ENCODE measurements at regions not wholly inside any gene's neighbourhood (a gene's known extent, or its start where the extent isn't known, plus 50 kb on each side); places are given as distances from the start of the nearest gene placed in this dataset.

GRCh38 chr10:9357471-9357870, 1303.0 kb downstream of the GATA3 start:
- TF ChIP-seq ZNF274 (IDR thresholded peaks at IDR 0.05; ENCODE audit: insufficient read depth, insufficient read length), result no peak
- no peak for TF ChIP-seq MYC (IDR thresholded peaks at IDR 0.05; ENCODE audit: insufficient read depth, insufficient read length, insufficient replicate concordance, low read length, severe bottlenecking)
- TF ChIP-seq, protein P1, sequence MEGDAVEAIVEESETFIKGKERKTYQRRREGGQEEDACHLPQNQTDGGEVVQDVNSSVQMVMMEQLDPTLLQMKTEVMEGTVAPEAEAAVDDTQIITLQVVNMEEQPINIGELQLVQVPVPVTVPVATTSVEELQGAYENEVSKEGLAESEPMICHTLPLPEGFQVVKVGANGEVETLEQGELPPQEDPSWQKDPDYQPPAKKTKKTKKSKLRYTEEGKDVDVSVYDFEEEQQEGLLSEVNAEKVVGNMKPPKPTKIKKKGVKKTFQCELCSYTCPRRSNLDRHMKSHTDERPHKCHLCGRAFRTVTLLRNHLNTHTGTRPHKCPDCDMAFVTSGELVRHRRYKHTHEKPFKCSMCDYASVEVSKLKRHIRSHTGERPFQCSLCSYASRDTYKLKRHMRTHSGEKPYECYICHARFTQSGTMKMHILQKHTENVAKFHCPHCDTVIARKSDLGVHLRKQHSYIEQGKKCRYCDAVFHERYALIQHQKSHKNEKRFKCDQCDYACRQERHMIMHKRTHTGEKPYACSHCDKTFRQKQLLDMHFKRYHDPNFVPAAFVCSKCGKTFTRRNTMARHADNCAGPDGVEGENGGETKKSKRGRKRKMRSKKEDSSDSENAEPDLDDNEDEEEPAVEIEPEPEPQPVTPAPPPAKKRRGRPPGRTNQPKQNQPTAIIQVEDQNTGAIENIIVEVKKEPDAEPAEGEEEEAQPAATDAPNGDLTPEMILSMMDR (IDR thresholded peaks at IDR 0.05 in 2 of 3, conservative IDR thresholded peaks at IDR 0.05 in 1 of 3; ENCODE audit: control insufficient read depth in 2 of 3, extremely low read depth in 1 of 3, insufficient read depth in 1 of 3, low read depth in 3 of 3, low read length in 3 of 3), result no peak
- TF ChIP-seq EZH2 (IDR thresholded peaks at IDR 0.05; ENCODE audit: borderline replicate concordance, control insufficient read depth, low read depth, low read length), result no peak
- TF ChIP-seq PRDM15 (CRISPR knock-in tag; IDR thresholded peaks at IDR 0.05), result no peak
- TF ChIP-seq HDAC2 (IDR thresholded peaks at IDR 0.05), result no peak
- TF ChIP-seq TAF1 (IDR thresholded peaks at IDR 0.05; ENCODE audit: borderline replicate concordance, low read depth, low read length), result no peak
- TF ChIP-seq, protein P2, sequence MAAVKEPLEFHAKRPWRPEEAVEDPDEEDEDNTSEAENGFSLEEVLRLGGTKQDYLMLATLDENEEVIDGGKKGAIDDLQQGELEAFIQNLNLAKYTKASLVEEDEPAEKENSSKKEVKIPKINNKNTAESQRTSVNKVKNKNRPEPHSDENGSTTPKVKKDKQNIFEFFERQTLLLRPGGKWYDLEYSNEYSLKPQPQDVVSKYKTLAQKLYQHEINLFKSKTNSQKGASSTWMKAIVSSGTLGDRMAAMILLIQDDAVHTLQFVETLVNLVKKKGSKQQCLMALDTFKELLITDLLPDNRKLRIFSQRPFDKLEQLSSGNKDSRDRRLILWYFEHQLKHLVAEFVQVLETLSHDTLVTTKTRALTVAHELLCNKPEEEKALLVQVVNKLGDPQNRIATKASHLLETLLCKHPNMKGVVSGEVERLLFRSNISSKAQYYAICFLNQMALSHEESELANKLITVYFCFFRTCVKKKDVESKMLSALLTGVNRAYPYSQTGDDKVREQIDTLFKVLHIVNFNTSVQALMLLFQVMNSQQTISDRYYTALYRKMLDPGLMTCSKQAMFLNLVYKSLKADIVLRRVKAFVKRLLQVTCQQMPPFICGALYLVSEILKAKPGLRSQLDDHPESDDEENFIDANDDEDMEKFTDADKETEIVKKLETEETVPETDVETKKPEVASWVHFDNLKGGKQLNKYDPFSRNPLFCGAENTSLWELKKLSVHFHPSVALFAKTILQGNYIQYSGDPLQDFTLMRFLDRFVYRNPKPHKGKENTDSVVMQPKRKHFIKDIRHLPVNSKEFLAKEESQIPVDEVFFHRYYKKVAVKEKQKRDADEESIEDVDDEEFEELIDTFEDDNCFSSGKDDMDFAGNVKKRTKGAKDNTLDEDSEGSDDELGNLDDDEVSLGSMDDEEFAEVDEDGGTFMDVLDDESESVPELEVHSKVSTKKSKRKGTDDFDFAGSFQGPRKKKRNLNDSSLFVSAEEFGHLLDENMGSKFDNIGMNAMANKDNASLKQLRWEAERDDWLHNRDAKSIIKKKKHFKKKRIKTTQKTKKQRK (IDR thresholded peaks at IDR 0.05; ENCODE audit: low read depth, low read length), result no peak
- no peak for TF ChIP-seq ATF7 (IDR thresholded peaks at IDR 0.05; ENCODE audit: low read depth)
- TF ChIP-seq HCFC1 (IDR thresholded peaks at IDR 0.05; ENCODE audit: low read length), result no peak
- TF ChIP-seq POLR2AphosphoS5 (IDR thresholded peaks at IDR 0.05; ENCODE audit: low read length), result no peak
- TF ChIP-seq POLR2AphosphoS2 (IDR thresholded peaks at IDR 0.05; ENCODE audit: low read depth, low read length), result no peak
- TF ChIP-seq, protein P3, sequence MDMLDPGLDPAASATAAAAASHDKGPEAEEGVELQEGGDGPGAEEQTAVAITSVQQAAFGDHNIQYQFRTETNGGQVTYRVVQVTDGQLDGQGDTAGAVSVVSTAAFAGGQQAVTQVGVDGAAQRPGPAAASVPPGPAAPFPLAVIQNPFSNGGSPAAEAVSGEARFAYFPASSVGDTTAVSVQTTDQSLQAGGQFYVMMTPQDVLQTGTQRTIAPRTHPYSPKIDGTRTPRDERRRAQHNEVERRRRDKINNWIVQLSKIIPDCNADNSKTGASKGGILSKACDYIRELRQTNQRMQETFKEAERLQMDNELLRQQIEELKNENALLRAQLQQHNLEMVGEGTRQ (IDR thresholded peaks at IDR 0.05; ENCODE audit: borderline replicate concordance, low read depth, low read length), result no peak
